ENCODE measurements at regions not wholly inside any gene's neighbourhood (a gene's known extent, or its start where the extent isn't known, plus 50 kb on each side); places are given as distances from the start of the nearest gene placed in this dataset.

- no peak overlapping the region for H3K4ac ChIP-seq (ENCODE audit: low read length)
- no peaks in the 10 kb centered on the region for H3K27me3 ChIP-seq (ENCODE audit: control insufficient read depth in 3 of 3, insufficient read depth in 3 of 3, low read depth in 1 of 3, low read length in 3 of 3)
- H3K4me2 ChIP-seq (ENCODE audit: insufficient read depth, low read length, poor library complexity, severe bottlenecking), result no peak overlapping the region
- H3K9ac ChIP-seq (ENCODE audit: low read depth, low read length, poor library complexity), result no peak overlapping the region
- H3K9me3 ChIP-seq (replicated peaks in 1 of 2; ENCODE audit: control insufficient read depth in 2 of 2, insufficient read depth in 1 of 2, low read depth in 1 of 2, low read length in 2 of 2), result no peaks in the 10 kb centered on the region
- H2BK5ac ChIP-seq (ENCODE audit: low read length), result no peak overlapping the region
- H3K14ac ChIP-seq (ENCODE audit: low read length), result no peak overlapping the region
- H3K4me3 ChIP-seq (ENCODE audit: low read length in 2 of 2), result no peak overlapping the region
- H3K27ac ChIP-seq (replicated peaks; ENCODE audit: low read length), result no peak overlapping the region
- no peak overlapping the region for H4K8ac ChIP-seq (ENCODE audit: low read depth, low read length)
- no peak overlapping the region for H4K91ac ChIP-seq (ENCODE audit: low read depth, low read length, poor library complexity)
- H3K23ac ChIP-seq (ENCODE audit: low read depth, low read length, poor library complexity), result no peak overlapping the region
- no peak overlapping the region for H2AK5ac ChIP-seq (ENCODE audit: low read depth, low read length)
- no peak overlapping the region for H2BK120ac ChIP-seq (ENCODE audit: low read depth, low read length)
- no CpG with 5 or more reads among the region's 3 CpGs for WGBS, 2 donors (ENCODE audit: extremely low coverage in 2 of 2, insufficient read length in 2 of 2, insufficient replicate concordance in 1 of 2)
- H3K18ac ChIP-seq (ENCODE audit: low read length), result no peak overlapping the region
- no peaks in the 10 kb centered on the region for H3K79me1 ChIP-seq (ENCODE audit: low read depth, low read length)
- no peaks in the 10 kb centered on the region for H3K36me3 ChIP-seq (replicated peaks in 1 of 2; ENCODE audit: control insufficient read depth in 2 of 2, insufficient read depth in 2 of 2, low read length in 2 of 2)
- no peak for DNase-seq (ENCODE audit: low spot score)
- no peak overlapping the region for H2BK12ac ChIP-seq (ENCODE audit: low read length)
- H3K4me1 ChIP-seq (ENCODE audit: control insufficient read depth in 2 of 2, insufficient read depth in 1 of 2, low read depth in 1 of 2, low read length in 2 of 2), result peaks cover 0 to 4% of the 10 kb centered on the region in 2 donors
- H2BK15ac ChIP-seq (ENCODE audit: low read length), result no peak overlapping the region
- no peak overlapping the region for H2AFZ ChIP-seq (ENCODE audit: low read length)
These were observed 306.5 kb upstream of the RSPO3 start for GRCh38 chr6:126812010-126812409.

DNA sequence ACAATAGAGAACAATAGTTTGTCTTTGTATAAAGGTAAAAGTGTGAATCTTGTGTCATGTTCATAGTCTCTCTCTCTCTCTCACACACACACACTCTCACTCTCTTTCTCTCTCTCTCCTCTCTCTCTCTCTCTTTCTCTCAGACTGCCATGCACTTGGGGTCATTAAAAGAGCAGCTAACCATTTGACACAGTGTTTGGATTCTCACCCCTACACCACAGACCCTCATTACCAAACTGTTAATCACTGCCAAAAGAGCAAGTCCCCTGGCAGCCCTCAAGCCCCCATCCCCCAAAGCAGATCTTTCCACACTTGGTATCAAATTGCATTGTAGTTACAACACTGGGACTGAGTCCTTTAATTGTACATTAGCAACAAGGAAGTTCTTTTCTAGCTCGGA, 305.8 kb upstream of the RSPO3 start:
- Histone ChIP-seq H3K4me1 (ENCODE audit: control insufficient read depth in 2 of 2, insufficient read depth in 1 of 2, low read depth in 1 of 2, low read length in 2 of 2) (peaks cover 0 to 4% of the 10 kb centered on the region in 2 donors), H3K4me3 (ENCODE audit: low read length in 2 of 2) (no peak overlapping the region), H4K91ac (ENCODE audit: low read depth, low read length, poor library complexity) (no peak overlapping the region), H2BK120ac (ENCODE audit: low read depth, low read length) (no peak overlapping the region), H2AFZ (ENCODE audit: low read length) (peak overlapping the region; percentile 27), H3K18ac (ENCODE audit: low read length) (no peak overlapping the region), H2BK15ac (ENCODE audit: low read length) (no peak overlapping the region), H3K4me2 (ENCODE audit: insufficient read depth, low read length, poor library complexity, severe bottlenecking) (no peak overlapping the region), H3K36me3 (replicated peaks in 1 of 2; ENCODE audit: control insufficient read depth in 2 of 2, insufficient read depth in 2 of 2, low read length in 2 of 2) (no peaks in the 10 kb centered on the region), H3K23ac (ENCODE audit: low read depth, low read length, poor library complexity) (no peak overlapping the region), H3K27ac (replicated peaks; ENCODE audit: low read length) (no peak overlapping the region), H3K9me3 (replicated peaks in 1 of 2; ENCODE audit: control insufficient read depth in 2 of 2, insufficient read depth in 1 of 2, low read depth in 1 of 2, low read length in 2 of 2) (no peaks in the 10 kb centered on the region), H2BK5ac (ENCODE audit: low read length) (no peak overlapping the region), H3K27me3 (ENCODE audit: control insufficient read depth in 3 of 3, insufficient read depth in 3 of 3, low read depth in 1 of 3, low read length in 3 of 3) (no peaks in the 10 kb centered on the region), H2AK5ac (ENCODE audit: low read depth, low read length) (no peak overlapping the region), H3K4ac (ENCODE audit: low read length) (no peak overlapping the region), H3K9ac (ENCODE audit: low read depth, low read length, poor library complexity) (no peak overlapping the region), H4K8ac (ENCODE audit: low read depth, low read length) (no peak overlapping the region), H2BK12ac (ENCODE audit: low read length) (no peak overlapping the region), H3K79me1 (ENCODE audit: low read depth, low read length) (no peaks in the 10 kb centered on the region), H3K14ac (ENCODE audit: low read length) (no peak overlapping the region)
- no CpG with 5 or more reads among the region's 1 CpG for WGBS, 2 donors (ENCODE audit: extremely low coverage in 2 of 2, insufficient read length in 2 of 2, insufficient replicate concordance in 1 of 2)
- no peak for DNase-seq (ENCODE audit: low spot score)

DNA sequence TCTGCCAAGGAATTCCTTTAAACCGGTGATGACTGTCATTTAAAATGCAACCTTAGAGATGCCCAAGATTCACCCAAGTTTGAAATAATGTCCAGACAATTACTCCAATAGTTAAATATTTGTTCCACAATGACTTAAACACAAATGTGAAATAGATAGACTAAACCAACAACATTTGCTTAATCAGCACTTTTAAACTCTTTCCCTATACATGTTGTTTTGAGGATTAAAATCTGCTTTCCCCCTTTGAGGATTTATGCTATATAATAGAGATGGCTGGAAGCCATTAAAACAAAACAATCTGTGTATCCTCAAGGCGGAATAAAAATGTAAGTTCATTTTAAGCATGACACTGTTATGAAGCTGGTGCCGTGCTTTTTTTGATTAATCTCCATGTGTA, 297.8 kb upstream of the RSPO3 start:
- Histone ChIP-seq H2BK5ac (ENCODE audit: low read length) (no peak overlapping the region), H2AFZ (ENCODE audit: low read length) (no peak overlapping the region), H3K9ac (ENCODE audit: low read depth, low read length, poor library complexity) (no peak overlapping the region), H3K36me3 (replicated peaks in 1 of 2; ENCODE audit: control insufficient read depth in 2 of 2, insufficient read depth in 2 of 2, low read length in 2 of 2) (no peaks in the 10 kb centered on the region), H3K14ac (ENCODE audit: low read length) (no peak overlapping the region), H2BK15ac (ENCODE audit: low read length) (no peak overlapping the region), H3K4me1 (ENCODE audit: control insufficient read depth in 2 of 2, insufficient read depth in 1 of 2, low read depth in 1 of 2, low read length in 2 of 2) (peaks cover 0 to 3% of the 10 kb centered on the region in 2 donors), H2BK12ac (ENCODE audit: low read length) (no peak overlapping the region), H2AK5ac (ENCODE audit: low read depth, low read length) (no peak overlapping the region), H3K27ac (replicated peaks; ENCODE audit: low read length) (no peak overlapping the region), H3K4ac (ENCODE audit: low read length) (no peak overlapping the region), H4K91ac (ENCODE audit: low read depth, low read length, poor library complexity) (no peak overlapping the region), H2BK120ac (ENCODE audit: low read depth, low read length) (no peak overlapping the region), H3K4me2 (ENCODE audit: insufficient read depth, low read length, poor library complexity, severe bottlenecking) (no peak overlapping the region), H3K18ac (ENCODE audit: low read length) (no peak overlapping the region), H3K79me1 (ENCODE audit: low read depth, low read length) (no peaks in the 10 kb centered on the region), H3K9me3 (replicated peaks in 1 of 2; ENCODE audit: control insufficient read depth in 2 of 2, insufficient read depth in 1 of 2, low read depth in 1 of 2, low read length in 2 of 2) (no peaks in the 10 kb centered on the region), H3K23ac (ENCODE audit: low read depth, low read length, poor library complexity) (no peak overlapping the region), H3K27me3 (ENCODE audit: control insufficient read depth in 3 of 3, insufficient read depth in 3 of 3, low read depth in 1 of 3, low read length in 3 of 3) (no peaks in the 10 kb centered on the region), H3K4me3 (ENCODE audit: low read length in 2 of 2) (no peak overlapping the region), H4K8ac (ENCODE audit: low read depth, low read length) (no peak overlapping the region)
- DNase-seq (ENCODE audit: low spot score), result no peak
- whole genome bisulfite sequencing, 2 donors (ENCODE audit: extremely low coverage in 2 of 2, insufficient read length in 2 of 2, insufficient replicate concordance in 1 of 2), result no CpG with 5 or more reads among the region's 3 CpGs

- H3K4me3 ChIP-seq (ENCODE audit: low read length in 2 of 2), result no peak overlapping the region
- H4K91ac ChIP-seq (ENCODE audit: low read depth, low read length, poor library complexity), result no peak overlapping the region
- H3K18ac ChIP-seq (ENCODE audit: low read length), result no peak overlapping the region
- no peak overlapping the region for H3K4me2 ChIP-seq (ENCODE audit: insufficient read depth, low read length, poor library complexity, severe bottlenecking)
- no peaks in the 10 kb centered on the region for H3K27me3 ChIP-seq (ENCODE audit: control insufficient read depth in 3 of 3, insufficient read depth in 3 of 3, low read depth in 1 of 3, low read length in 3 of 3)
- H3K79me1 ChIP-seq (ENCODE audit: low read depth, low read length), result no peaks in the 10 kb centered on the region
- H3K27ac ChIP-seq (replicated peaks; ENCODE audit: low read length), result no peak overlapping the region
- H2BK12ac ChIP-seq (ENCODE audit: low read length), result no peak overlapping the region
- no peak overlapping the region for H2AFZ ChIP-seq (ENCODE audit: low read length)
- H4K8ac ChIP-seq (ENCODE audit: low read depth, low read length), result no peak overlapping the region
- H3K9ac ChIP-seq (ENCODE audit: low read depth, low read length, poor library complexity), result no peak overlapping the region
- H3K9me3 ChIP-seq (replicated peaks in 1 of 2; ENCODE audit: control insufficient read depth in 2 of 2, insufficient read depth in 1 of 2, low read depth in 1 of 2, low read length in 2 of 2), result no peaks in the 10 kb centered on the region
- no peak overlapping the region for H2BK120ac ChIP-seq (ENCODE audit: low read depth, low read length)
- DNase-seq (ENCODE audit: low spot score), result no peak
- no peak overlapping the region for H2BK15ac ChIP-seq (ENCODE audit: low read length)
- no peak overlapping the region for H3K14ac ChIP-seq (ENCODE audit: low read length)
- no peaks in the 10 kb centered on the region for H3K36me3 ChIP-seq (replicated peaks in 1 of 2; ENCODE audit: control insufficient read depth in 2 of 2, insufficient read depth in 2 of 2, low read length in 2 of 2)
- H2BK5ac ChIP-seq (ENCODE audit: low read length), result no peak overlapping the region
- no peak overlapping the region for H2AK5ac ChIP-seq (ENCODE audit: low read depth, low read length)
- H3K23ac ChIP-seq (ENCODE audit: low read depth, low read length, poor library complexity), result no peak overlapping the region
- no peak overlapping the region for H3K4ac ChIP-seq (ENCODE audit: low read length)
- WGBS, 2 donors (ENCODE audit: extremely low coverage in 2 of 2, insufficient read length in 2 of 2, insufficient replicate concordance in 1 of 2), result no CpG with 5 or more reads among the region's 2 CpGs
- peaks cover 0 to 3% of the 10 kb centered on the region in 2 donors for H3K4me1 ChIP-seq (ENCODE audit: control insufficient read depth in 2 of 2, insufficient read depth in 1 of 2, low read depth in 1 of 2, low read length in 2 of 2)
These were observed 296.8 kb upstream of the RSPO3 start for GRCh38 chr6:126821706-126822105.

Measured in neuronal stem cell (in vitro differentiated cells).